ENCODE measurements at regions not wholly inside any gene's neighbourhood (a gene's known extent, or its start where the extent isn't known, plus 50 kb on each side); places are given as distances from the start of the nearest gene placed in this dataset.

- H3K27me3 ChIP-seq (ENCODE audit: insufficient read depth, low read length) = no peaks in the 10 kb centered on the region
- H3K9me3 ChIP-seq (ENCODE audit: low read depth, low read length) = no peaks in the 10 kb centered on the region
- H3K4me3 ChIP-seq (ENCODE audit: low read length) = no peak overlapping the region
- no peaks in the 10 kb centered on the region for H3K4me1 ChIP-seq (ENCODE audit: insufficient read depth, low read length)
Observed at GRCh38 chr18:30403278-30403677, 639.3 kb downstream of the DSC3 start.

DNA sequence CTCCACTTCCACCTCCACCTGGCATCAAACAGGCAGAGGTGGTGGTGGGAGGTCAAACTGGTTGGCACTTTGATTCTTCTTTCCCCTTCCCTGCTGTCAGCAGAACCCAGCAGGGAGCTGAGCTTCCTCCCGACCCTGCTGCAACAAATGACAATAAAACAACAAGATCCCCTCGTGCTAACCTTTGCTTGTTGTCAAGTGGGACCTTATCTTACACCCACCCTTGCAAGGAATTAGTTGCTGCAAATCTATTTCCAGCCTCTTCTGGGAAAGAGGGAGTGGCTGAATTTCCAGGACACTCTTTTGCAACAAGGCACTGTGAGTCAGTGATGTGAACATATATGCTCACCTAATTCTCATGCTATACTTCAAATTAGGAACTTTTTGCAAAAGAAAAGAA is 655.1 kb downstream of the DSC3 start:
- Histone ChIP-seq H3K27me3 (ENCODE audit: insufficient read depth, low read length) (no peaks in the 10 kb centered on the region), H3K4me3 (ENCODE audit: low read length) (no peak overlapping the region), H3K4me1 (ENCODE audit: insufficient read depth, low read length) (no peaks in the 10 kb centered on the region), H3K9me3 (ENCODE audit: low read depth, low read length) (no peaks in the 10 kb centered on the region)

GRCh38 chr18:30386624-30387023 is 655.9 kb downstream of the DSC3 start:
- no peaks in the 10 kb centered on the region for H3K9me3 ChIP-seq (ENCODE audit: low read depth, low read length)
- no peaks in the 10 kb centered on the region for H3K4me1 ChIP-seq (ENCODE audit: insufficient read depth, low read length)
- H3K4me3 ChIP-seq (ENCODE audit: low read length) = no peak overlapping the region
- H3K27me3 ChIP-seq (ENCODE audit: insufficient read depth, low read length) = no peaks in the 10 kb centered on the region

DNA sequence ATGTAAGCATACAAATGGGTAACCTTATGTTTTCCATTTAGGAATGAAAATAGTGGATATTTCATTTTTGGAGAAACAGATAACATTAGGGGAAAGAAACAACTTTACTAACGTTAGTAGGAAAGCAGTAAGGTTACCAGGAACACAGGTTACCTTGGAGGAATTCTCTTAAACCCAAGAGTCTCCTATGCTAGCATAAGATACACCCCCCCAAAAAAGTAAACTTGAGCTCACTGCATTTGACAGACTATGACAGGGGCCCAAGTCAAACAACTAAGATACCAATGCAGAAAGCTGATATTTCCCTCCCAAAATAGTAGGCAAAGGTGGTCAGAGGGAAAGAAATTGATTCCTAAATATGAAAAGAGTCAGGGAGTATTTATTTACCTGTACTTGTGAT is 656.9 kb downstream of the DSC3 start:
- Histone ChIP-seq H3K9me3 (ENCODE audit: low read depth, low read length) (no peaks in the 10 kb centered on the region), H3K4me3 (ENCODE audit: low read length) (no peak overlapping the region), H3K27me3 (ENCODE audit: insufficient read depth, low read length) (no peaks in the 10 kb centered on the region), H3K4me1 (ENCODE audit: insufficient read depth, low read length) (no peaks in the 10 kb centered on the region)

- Histone ChIP-seq H3K4me3 (ENCODE audit: low read length) (no peak overlapping the region), H3K9me3 (ENCODE audit: low read depth, low read length) (no peaks in the 10 kb centered on the region), H3K27me3 (ENCODE audit: insufficient read depth, low read length) (no peaks in the 10 kb centered on the region), H3K4me1 (ENCODE audit: insufficient read depth, low read length) (no peaks in the 10 kb centered on the region)
Observed at GRCh38 chr18:30381826-30382225, 660.7 kb downstream of the DSC3 start.

DNA sequence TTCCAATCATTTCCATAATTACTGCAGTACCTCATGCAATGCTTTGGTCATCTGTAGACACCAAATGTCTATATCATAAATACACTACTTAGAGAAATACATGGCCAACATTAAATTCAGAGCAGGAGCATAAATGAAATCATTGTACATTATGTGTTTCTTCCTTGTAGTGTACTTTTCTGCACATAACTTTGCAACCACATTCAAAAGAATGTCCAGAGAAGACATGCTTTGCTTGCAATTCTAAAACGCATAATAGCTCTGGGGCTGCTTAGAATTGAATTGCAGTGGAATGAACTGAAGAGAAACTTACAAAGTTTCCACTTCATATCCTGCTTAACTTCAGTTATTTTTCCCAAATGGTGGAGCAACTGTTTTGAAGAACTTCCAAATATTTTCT is 664.4 kb downstream of the DSC3 start:
- no peaks in the 10 kb centered on the region for H3K27me3 ChIP-seq (ENCODE audit: insufficient read depth, low read length)
- H3K9me3 ChIP-seq (ENCODE audit: low read depth, low read length) = no peaks in the 10 kb centered on the region
- no peaks in the 10 kb centered on the region for H3K4me1 ChIP-seq (ENCODE audit: insufficient read depth, low read length)
- no peak overlapping the region for H3K4me3 ChIP-seq (ENCODE audit: low read length)

DNA sequence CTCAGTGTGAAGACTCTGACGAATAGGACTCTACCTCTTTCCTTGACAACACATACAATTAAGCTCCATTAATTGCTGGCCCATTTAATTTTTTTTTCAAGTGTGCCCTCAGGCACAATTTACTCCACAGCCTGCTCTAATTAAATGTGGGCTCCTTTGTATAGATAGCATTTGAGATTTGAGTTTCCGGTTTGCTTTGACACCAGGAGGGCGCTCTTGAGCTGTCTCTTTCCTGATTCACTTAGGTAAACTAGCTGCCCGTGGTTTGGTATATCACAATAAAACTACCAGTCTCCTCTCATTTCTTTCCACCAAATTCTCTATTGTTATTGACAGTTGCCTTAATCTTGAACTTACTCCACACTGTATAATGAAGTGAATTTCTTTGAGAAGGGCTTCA is 666.0 kb downstream of the DSC3 start:
- H3K9me3 ChIP-seq (ENCODE audit: low read depth, low read length) = no peaks in the 10 kb centered on the region
- no peaks in the 10 kb centered on the region for H3K27me3 ChIP-seq (ENCODE audit: insufficient read depth, low read length)
- H3K4me3 ChIP-seq (ENCODE audit: low read length) = no peak overlapping the region
- no peaks in the 10 kb centered on the region for H3K4me1 ChIP-seq (ENCODE audit: insufficient read depth, low read length)

GRCh38 chr18:30361864-30362540 is 680.5 kb downstream of the DSC3 start:
- Histone ChIP-seq H3K4me3 (ENCODE audit: low read length) (no peak overlapping the region), H3K4me1 (ENCODE audit: insufficient read depth, low read length) (no peaks in the 10 kb centered on the region), H3K27me3 (ENCODE audit: insufficient read depth, low read length) (no peaks in the 10 kb centered on the region), H3K9me3 (ENCODE audit: low read depth, low read length) (no peaks in the 10 kb centered on the region)

- no peak overlapping the region for H3K4me3 ChIP-seq (ENCODE audit: low read length)
- H3K9me3 ChIP-seq (ENCODE audit: low read depth, low read length) = no peaks in the 10 kb centered on the region
- H3K4me1 ChIP-seq (ENCODE audit: insufficient read depth, low read length) = no peaks in the 10 kb centered on the region
- no peaks in the 10 kb centered on the region for H3K27me3 ChIP-seq (ENCODE audit: insufficient read depth, low read length)
Observed at GRCh38 chr18:30359521-30359920, 683.0 kb downstream of the DSC3 start.

DNA sequence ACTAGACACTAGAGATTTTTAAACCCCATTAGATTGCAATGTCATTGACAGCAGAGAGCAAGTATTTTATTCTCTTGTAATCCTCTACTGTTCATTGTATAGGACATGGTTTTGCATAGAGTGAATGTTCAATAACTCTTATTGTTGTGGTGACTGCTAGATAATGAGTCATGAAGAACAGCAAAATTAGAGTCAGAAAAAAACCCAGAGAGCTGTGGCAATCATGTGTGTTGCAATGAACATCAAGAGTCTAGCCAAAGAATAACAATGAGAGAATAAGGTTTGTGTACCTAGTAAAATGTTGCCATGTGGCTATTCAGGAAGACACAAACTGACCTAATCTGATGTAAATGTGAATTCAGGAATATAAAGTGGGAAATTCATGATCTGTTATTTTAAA is 684.0 kb downstream of the DSC3 start:
- Histone ChIP-seq H3K27me3 (ENCODE audit: insufficient read depth, low read length) (no peaks in the 10 kb centered on the region), H3K9me3 (ENCODE audit: low read depth, low read length) (no peaks in the 10 kb centered on the region), H3K4me1 (ENCODE audit: insufficient read depth, low read length) (no peaks in the 10 kb centered on the region), H3K4me3 (ENCODE audit: low read length) (no peak overlapping the region)

DNA sequence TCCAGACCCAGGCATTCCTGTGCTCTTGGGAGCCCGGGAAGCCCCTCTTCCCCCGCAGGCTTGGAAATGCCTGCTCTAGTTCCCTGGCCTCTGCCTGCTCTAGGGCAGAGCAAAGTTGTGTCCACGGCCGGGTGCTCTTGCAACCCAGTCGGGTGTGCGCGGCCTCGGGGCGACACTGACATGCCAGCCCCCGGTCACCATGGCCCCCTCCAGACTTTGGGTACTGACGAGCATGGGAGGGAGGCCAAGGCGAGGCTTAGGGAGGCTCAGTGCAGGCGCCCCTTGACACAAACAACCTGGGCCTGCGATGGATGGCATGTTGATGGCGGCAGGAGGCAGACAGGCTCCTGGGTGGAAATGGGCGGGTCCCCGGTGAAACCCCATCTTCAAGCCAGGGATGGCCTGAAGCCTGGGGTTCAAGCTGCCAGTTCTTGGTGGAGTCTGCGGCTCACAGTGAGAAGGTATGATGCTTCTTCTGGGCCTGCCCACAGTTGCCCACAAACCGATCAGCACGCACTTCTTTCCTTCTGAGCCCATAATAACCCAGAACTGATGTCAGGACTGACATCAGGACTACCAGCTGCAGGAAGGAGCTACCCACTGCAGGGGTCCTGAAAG is 689.9 kb downstream of the DSC3 start:
- H3K4me1 ChIP-seq (ENCODE audit: insufficient read depth, low read length) = no peaks in the 10 kb centered on the region
- H3K27me3 ChIP-seq (ENCODE audit: insufficient read depth, low read length) = no peaks in the 10 kb centered on the region
- H3K4me3 ChIP-seq (ENCODE audit: low read length) = no peak overlapping the region
- no peaks in the 10 kb centered on the region for H3K9me3 ChIP-seq (ENCODE audit: low read depth, low read length)

DNA sequence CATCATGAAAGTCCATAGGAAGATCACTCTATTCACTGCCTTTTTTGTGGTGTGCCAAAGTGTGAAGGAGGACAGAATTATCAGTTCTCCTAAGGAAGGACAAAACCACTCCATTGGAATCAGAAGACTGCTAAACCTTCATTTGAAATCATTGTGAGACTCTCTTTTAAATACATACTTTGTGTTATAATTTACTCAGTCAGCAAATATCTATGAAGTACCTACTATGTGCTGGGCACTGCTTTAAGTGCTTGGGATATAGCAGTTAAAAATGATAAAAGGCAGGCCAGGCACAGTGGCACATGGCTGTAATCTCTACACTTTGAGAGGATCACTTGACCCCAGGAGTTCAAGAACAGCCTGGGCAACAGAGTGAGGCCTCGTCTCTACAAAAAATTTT is 692.3 kb downstream of the DSC3 start:
- Histone ChIP-seq H3K9me3 (ENCODE audit: low read depth, low read length) (no peaks in the 10 kb centered on the region), H3K4me3 (ENCODE audit: low read length) (no peak overlapping the region), H3K27me3 (ENCODE audit: insufficient read depth, low read length) (no peaks in the 10 kb centered on the region), H3K4me1 (ENCODE audit: insufficient read depth, low read length) (no peaks in the 10 kb centered on the region)

DNA sequence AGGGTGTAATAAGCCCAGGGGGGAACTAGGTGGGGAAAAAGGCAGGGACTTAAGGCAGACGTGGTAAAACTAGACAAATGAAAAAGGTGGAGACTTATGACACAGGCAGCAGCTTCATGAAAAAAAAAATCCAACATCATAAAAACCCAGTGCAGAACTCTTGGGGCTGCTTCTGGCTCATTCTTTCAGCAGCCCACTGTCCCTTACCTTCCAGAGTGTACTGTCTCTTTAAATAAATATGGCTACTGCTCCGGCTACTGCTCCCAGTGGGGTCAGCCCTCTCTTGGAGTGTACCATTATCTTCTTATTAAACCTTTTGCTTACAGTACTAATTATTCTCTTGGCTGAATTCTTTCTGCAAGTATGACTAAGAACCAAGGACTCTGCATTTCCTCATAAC is 699.5 kb downstream of the DSC3 start:
- Histone ChIP-seq H3K27me3 (ENCODE audit: insufficient read depth, low read length) (no peaks in the 10 kb centered on the region), H3K4me3 (ENCODE audit: low read length) (no peak overlapping the region), H3K9me3 (ENCODE audit: low read depth, low read length) (no peaks in the 10 kb centered on the region), H3K4me1 (ENCODE audit: insufficient read depth, low read length) (no peaks in the 10 kb centered on the region)

DNA sequence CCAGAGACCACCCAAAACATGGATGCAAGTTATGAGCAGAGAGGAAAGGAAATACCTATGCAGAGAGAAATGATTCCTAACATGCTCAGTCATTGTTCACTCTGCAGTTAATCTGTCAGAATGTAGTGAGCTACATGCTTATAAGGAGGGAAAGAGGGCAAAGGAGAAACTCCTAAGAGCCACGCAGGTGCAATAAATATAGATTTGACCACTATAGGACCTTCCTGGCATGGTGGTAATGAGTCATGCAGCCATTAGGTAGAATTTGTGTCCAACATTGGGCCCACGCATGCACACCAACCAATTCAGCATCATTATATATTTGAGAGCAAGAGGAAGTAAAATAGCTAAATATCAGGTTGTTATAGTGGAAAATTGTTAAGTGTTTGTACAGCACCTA is 699.9 kb downstream of the DSC3 start:
- Histone ChIP-seq H3K27me3 (ENCODE audit: insufficient read depth, low read length) (no peaks in the 10 kb centered on the region), H3K9me3 (ENCODE audit: low read depth, low read length) (no peaks in the 10 kb centered on the region), H3K4me1 (ENCODE audit: insufficient read depth, low read length) (no peaks in the 10 kb centered on the region), H3K4me3 (ENCODE audit: low read length) (no peak overlapping the region)

GRCh38 chr18:30334781-30335180 is 707.8 kb downstream of the DSC3 start:
- H3K4me1 ChIP-seq (ENCODE audit: insufficient read depth, low read length) = no peaks in the 10 kb centered on the region
- H3K27me3 ChIP-seq (ENCODE audit: insufficient read depth, low read length) = no peaks in the 10 kb centered on the region
- H3K4me3 ChIP-seq (ENCODE audit: low read length) = no peak overlapping the region
- H3K9me3 ChIP-seq (ENCODE audit: low read depth, low read length) = no peaks in the 10 kb centered on the region

GRCh38 chr18:30333310-30333709 is 709.2 kb downstream of the DSC3 start:
- H3K9me3 ChIP-seq (ENCODE audit: low read depth, low read length) = no peaks in the 10 kb centered on the region
- no peaks in the 10 kb centered on the region for H3K4me1 ChIP-seq (ENCODE audit: insufficient read depth, low read length)
- no peak overlapping the region for H3K4me3 ChIP-seq (ENCODE audit: low read length)
- no peaks in the 10 kb centered on the region for H3K27me3 ChIP-seq (ENCODE audit: insufficient read depth, low read length)

All from mononuclear cell (primary cell).